Suprapubic skin (tissue), 4 donors: ENCODE measurements at regions not wholly inside any gene's neighbourhood (a gene's known extent, or its start where the extent isn't known, plus 50 kb on each side); places are given as distances from the start of the nearest gene placed in this dataset.

Experiments
- DNase-seq, 2 donors: peaks; one replicate each; pipeline ENCODE4 v3.0.0-alpha.2; 2019; ENCODE audit warnings: low spot score in 2 of 2
- H3K27ac ChIP-seq: fragments of 200-600 bp; sonication (generic); one replicate; pipeline ENCODE4 v1.5.1; 2019
- H3K27me3 ChIP-seq: fragments of 200-600 bp; sonication (generic); one replicate; pipeline ENCODE4 v1.5.1; 2019
- H3K36me3 ChIP-seq: fragments of 200-600 bp; sonication (generic); one replicate; pipeline ENCODE4 v1.5.1; 2019
- H3K4me1 ChIP-seq: fragments of 200-600 bp; sonication (generic); one replicate; pipeline ENCODE4 v1.5.1; 2019
- H3K4me3 ChIP-seq: fragments of 200-600 bp; sonication (generic); one replicate; pipeline ENCODE4 v1.5.1; 2019; ENCODE audit warnings: mild to moderate bottlenecking
- H3K9me3 ChIP-seq: fragments of 200-600 bp; sonication (generic); one replicate; pipeline ENCODE4 v1.5.1; 2019
- CTCF ChIP-seq, 2 donors: fragments of 200-600 bp in 1 of 2; fragments of 450-650 bp in 1 of 2; sonication (generic) in 1 of 2; IDR thresholded peaks; one replicate each; pipeline ENCODE4 v1.5.1; 2016 to 2019; ENCODE audit warnings: antibody characterized with exemption in 2 of 2, mild to moderate bottlenecking in 1 of 2, moderate library complexity in 1 of 2
- EP300 ChIP-seq: sonication (generic); formaldehyde crosslinking; IDR thresholded peaks from one replicate; pipeline ENCODE4 v1.6.1; 2017; ENCODE audit warnings: antibody characterized with exemption
- POLR2A ChIP-seq, 2 donors: fragments of 450-650 bp; IDR thresholded peaks; one replicate each; pipeline ENCODE4 v1.6.1; 2017; ENCODE audit warnings: antibody characterized with exemption in 2 of 2, mild to moderate bottlenecking in 2 of 2, moderate library complexity in 2 of 2
- POLR2AphosphoS5 ChIP-seq, 3 donors: sonication (generic); formaldehyde crosslinking; IDR thresholded peaks; one replicate each; pipeline ENCODE4 v1.6.1; 2017; ENCODE audit warnings: antibody characterized with exemption in 3 of 3
- WGBS: methylation state at CpG from one replicate; pipeline ENCODE4 v1.1.5; 2018; 5-methylcytosine and 5-hydroxymethylcytosine counted together

DNA sequence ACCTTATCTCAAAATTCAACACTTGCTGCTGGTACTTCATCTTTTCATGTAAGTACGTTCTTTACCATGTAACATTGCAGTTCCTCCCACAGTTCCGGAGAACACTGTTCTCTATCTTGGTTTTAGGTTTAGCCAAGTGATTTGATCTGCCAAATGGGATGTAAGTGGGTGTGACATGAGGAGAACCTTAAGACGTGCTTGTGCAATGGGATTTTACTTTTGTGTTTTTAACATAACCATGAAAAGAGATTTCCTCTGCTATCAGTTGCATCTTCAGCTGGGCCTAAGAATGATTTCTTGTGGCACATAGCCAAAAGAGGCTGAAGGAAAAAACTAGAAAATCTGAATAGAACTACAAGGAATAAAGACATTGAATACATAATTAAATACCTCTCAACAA, 894.5 kb upstream of the ALCAM start:
- DNase-seq: no peak
- Histone ChIP-seq H3K27ac (no peak overlapping the region), H3K27me3 (no peaks in the 10 kb centered on the region), H3K4me1 (no peaks in the 10 kb centered on the region), H3K36me3 (no peaks in the 10 kb centered on the region), H3K9me3 (no peaks in the 10 kb centered on the region), H3K4me3 (no peak overlapping the region)
- WGBS: 59% methylated on average over 3 of the region's 3 CpGs
- TF ChIP-seq POLR2AphosphoS5 (IDR thresholded peaks at IDR 0.05) (no peak), POLR2A (IDR thresholded peaks at IDR 0.05) (no peak), CTCF (IDR thresholded peaks at IDR 0.05) (no peak), EP300 (no peak)

DNA sequence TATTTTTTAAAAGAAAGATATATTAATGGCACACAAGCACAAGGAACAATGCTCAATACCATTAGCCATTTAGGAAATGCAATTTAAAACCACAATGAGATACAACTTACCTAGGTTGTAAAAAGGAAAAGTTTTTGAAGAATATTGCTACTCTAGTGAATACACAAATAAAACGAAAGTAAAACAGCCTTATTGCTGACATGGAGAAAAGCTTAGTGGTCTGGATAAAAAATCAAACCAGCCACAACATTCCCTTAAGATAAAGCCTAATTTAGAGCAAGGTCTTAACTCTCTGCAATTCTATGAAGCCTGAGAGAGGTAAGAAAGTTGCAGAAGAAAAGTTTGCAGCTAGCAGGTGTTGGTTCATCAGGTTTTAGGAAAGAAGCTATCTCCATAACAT, 892.7 kb upstream of the ALCAM start:
- Histone ChIP-seq H3K27ac (no peak overlapping the region), H3K36me3 (no peaks in the 10 kb centered on the region), H3K4me3 (no peak overlapping the region), H3K9me3 (no peaks in the 10 kb centered on the region), H3K4me1 (no peaks in the 10 kb centered on the region), H3K27me3 (no peaks in the 10 kb centered on the region)
- TF ChIP-seq EP300 (no peak), POLR2AphosphoS5 (IDR thresholded peaks at IDR 0.05) (no peak), POLR2A (IDR thresholded peaks at IDR 0.05) (no peak), CTCF (IDR thresholded peaks at IDR 0.05) (no peak)
- no peak for DNase-seq
- 93% methylated on average over 1 of the region's 1 CpG for WGBS

DNA sequence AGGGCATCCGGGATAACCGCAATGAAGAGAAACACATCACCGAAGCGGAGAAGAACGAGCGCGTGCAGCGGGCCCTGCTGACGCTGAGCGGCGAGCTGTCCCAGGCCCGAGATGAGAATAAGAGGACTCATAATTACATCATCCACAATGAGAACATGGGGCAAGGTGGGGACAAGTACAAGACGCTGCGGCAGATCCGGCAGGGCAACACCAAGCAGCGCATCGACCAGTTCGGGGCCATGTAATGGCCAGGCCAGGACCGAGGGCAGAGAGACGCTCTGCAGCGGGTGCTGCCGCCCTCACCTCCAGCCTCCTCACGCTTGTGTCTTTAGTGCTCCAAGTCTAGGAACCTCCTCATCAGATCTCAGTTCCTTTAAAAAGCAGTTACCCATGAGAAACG, 863.7 kb upstream of the ALCAM start:
- Histone ChIP-seq H3K36me3 (no peaks in the 10 kb centered on the region), H3K9me3 (no peaks in the 10 kb centered on the region), H3K27ac (no peak overlapping the region), H3K4me1 (no peaks in the 10 kb centered on the region), H3K27me3 (no peaks in the 10 kb centered on the region), H3K4me3 (no peak overlapping the region)
- 95% methylated on average over 22 of the region's 24 CpGs for WGBS
- TF ChIP-seq EP300 (no peak), POLR2A (IDR thresholded peaks at IDR 0.05) (no peak), CTCF (IDR thresholded peaks at IDR 0.05) (no peak), POLR2AphosphoS5 (IDR thresholded peaks at IDR 0.05) (no peak)
- DNase-seq: no peak

- no peak for DNase-seq
- no peaks in the 10 kb centered on the region for H3K9me3 ChIP-seq
- H3K27ac ChIP-seq: no peak overlapping the region
- no peaks in the 10 kb centered on the region for H3K36me3 ChIP-seq
- TF ChIP-seq EP300: no peak
- no peak for TF ChIP-seq POLR2A (IDR thresholded peaks at IDR 0.05)
- TF ChIP-seq POLR2AphosphoS5 (IDR thresholded peaks at IDR 0.05): no peak
- no peak for TF ChIP-seq CTCF (IDR thresholded peaks at IDR 0.05)
- H3K4me3 ChIP-seq: no peak overlapping the region
- WGBS: 48% methylated on average over 3 of the region's 3 CpGs
- H3K27me3 ChIP-seq: no peaks in the 10 kb centered on the region
- H3K4me1 ChIP-seq: no peaks in the 10 kb centered on the region
Measured at GRCh38 chr3:104510131-104510849, 856.4 kb upstream of the ALCAM start.

DNA sequence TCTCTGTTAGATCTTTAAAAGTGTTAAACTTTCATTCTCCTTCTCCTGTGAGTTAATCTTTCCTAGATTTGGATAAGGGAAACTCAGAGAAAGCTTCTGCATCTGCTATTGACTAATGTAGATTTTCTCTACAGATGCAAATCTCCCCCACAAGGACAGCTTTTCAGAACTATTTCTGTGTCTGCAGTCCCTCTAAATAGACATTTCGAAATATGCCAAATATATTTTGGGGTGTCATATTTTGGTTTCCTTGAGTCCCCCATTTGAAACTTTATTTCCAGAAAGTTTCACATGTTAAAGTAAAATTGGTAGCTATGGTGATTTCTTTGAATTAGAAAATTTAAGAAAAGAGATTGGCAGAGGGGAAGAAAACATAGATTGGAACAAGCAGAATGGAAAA, 852.3 kb upstream of the ALCAM start:
- no peaks in the 10 kb centered on the region for H3K27me3 ChIP-seq
- 91% methylated on average over 1 of the region's 1 CpG for WGBS
- TF ChIP-seq CTCF (IDR thresholded peaks at IDR 0.05) (no peak), EP300 (no peak), POLR2A (IDR thresholded peaks at IDR 0.05) (no peak), POLR2AphosphoS5 (IDR thresholded peaks at IDR 0.05) (no peak)
- H3K27ac ChIP-seq: no peak overlapping the region
- no peak for DNase-seq
- no peaks in the 10 kb centered on the region for H3K9me3 ChIP-seq
- no peaks in the 10 kb centered on the region for H3K36me3 ChIP-seq
- H3K4me1 ChIP-seq: no peaks in the 10 kb centered on the region
- no peak overlapping the region for H3K4me3 ChIP-seq
